WTC11 (cell line): ENCODE measurements at regions not wholly inside any gene's neighbourhood (a gene's known extent, or its start where the extent isn't known, plus 50 kb on each side); places are given as distances from the start of the nearest gene placed in this dataset.

Experiments used
- ATAC-seq: fragments of 200-7000 bp; cut with Tn5 transposase; 2 replicates; pipeline ENCODE4 v1.10.0; 2021; ENCODE audit warnings: mild to moderate bottlenecking, moderate library complexity
- CTCF ChIA-PET: fragments of 300-600 bp; sonication (Branson Sonifier 250); formaldehyde crosslinking; loops from one replicate; lab custom pipeline; 2021; ENCODE audit warnings: antibody characterized with exemption; lab: Charles Lee
- POLR2A ChIA-PET: fragments of 350-600 bp; sonication (Branson Sonifier 250); formaldehyde crosslinking; loops from one replicate; lab custom pipeline; 2021; ENCODE audit warnings: antibody characterized with exemption; lab: Charles Lee
- DNase-seq: peaks from one replicate; pipeline ENCODE4 v3.0.0; 2021; ENCODE audit warnings: low spot score
- H3K27ac Mint-ChIP-seq: 2 replicates; pipeline ENCODE4 v1.8.0; 2021; ENCODE audit warnings: mixed read lengths
- H3K27me3 Mint-ChIP-seq: 2 replicates; pipeline ENCODE4 v1.8.0; 2021; ENCODE audit warnings: low read depth, mild to moderate bottlenecking, moderate library complexity, mixed read lengths
- H3K36me3 Mint-ChIP-seq: 2 replicates; pipeline ENCODE4 v1.8.0; 2021; ENCODE audit warnings: mixed read lengths
- H3K4me1 Mint-ChIP-seq: 2 replicates; pipeline ENCODE4 v1.8.0; 2022; ENCODE audit warnings: mixed read lengths
- H3K4me3 Mint-ChIP-seq: 2 replicates; pipeline ENCODE4 v1.8.0; 2021; ENCODE audit warnings: mild to moderate bottlenecking, moderate library complexity, mixed read lengths
- H3K9me3 Mint-ChIP-seq: 2 replicates; pipeline ENCODE4 v1.8.0; 2021; ENCODE audit warnings: mixed read lengths
- ATF2 ChIP-seq: sonication (generic); formaldehyde crosslinking; IDR thresholded peaks from 2 replicates; pipeline ENCODE4 v1.8.1; 2022; ENCODE audit warnings: low read depth, missing genetic modification reagents, borderline replicate concordance
- FOXP4 ChIP-seq: sonication (generic); formaldehyde crosslinking; IDR thresholded peaks from 2 replicates; pipeline ENCODE4 v1.8.0; 2022; ENCODE audit warnings: mild to moderate bottlenecking, missing genetic modification reagents
- GABPB1 ChIP-seq: sonication (generic); formaldehyde crosslinking; IDR thresholded peaks from 2 replicates; pipeline ENCODE4 v1.8.1; 2023; ENCODE audit warnings: mild to moderate bottlenecking, missing genetic modification reagents
- IRF1 ChIP-seq: sonication (generic); formaldehyde crosslinking; IDR thresholded peaks from 2 replicates; pipeline ENCODE4 v1.8.0; 2023; ENCODE audit warnings: missing genetic modification reagents
- MXD4 ChIP-seq: fragments of 250-450 bp; sonication (Bioruptor Pico); IDR thresholded peaks from 2 replicates; pipeline ENCODE4 v1.8.0; 2021; ENCODE audit warnings: mild to moderate bottlenecking, moderate library complexity, borderline replicate concordance
- NFATC4 ChIP-seq: fragments of 250-450 bp; sonication (Bioruptor Pico); IDR thresholded peaks from 2 replicates; pipeline ENCODE4 v1.9.0; 2021; ENCODE audit warnings: mild to moderate bottlenecking
- NR1H2 ChIP-seq: sonication (generic); formaldehyde crosslinking; IDR thresholded peaks from 2 replicates; pipeline ENCODE4 v1.9.0; 2021; ENCODE audit warnings: mild to moderate bottlenecking, moderate library complexity, missing genetic modification reagents
- RELA ChIP-seq: sonication (generic); formaldehyde crosslinking; IDR thresholded peaks from 2 replicates; pipeline ENCODE4 v1.8.1; 2022; ENCODE audit warnings: missing genetic modification reagents, mild to moderate bottlenecking, borderline replicate concordance
- RORB ChIP-seq: fragments of 250-450 bp; sonication (Bioruptor Pico); IDR thresholded peaks from 2 replicates; pipeline ENCODE4 v1.9.0; 2021; ENCODE audit warnings: mild to moderate bottlenecking
- TCF7 ChIP-seq: sonication (generic); formaldehyde crosslinking; IDR thresholded peaks from 2 replicates; pipeline ENCODE4 v1.8.0; 2022; ENCODE audit warnings: mild to moderate bottlenecking, low read depth, missing genetic modification reagents, moderate library complexity
- TEAD1 ChIP-seq: sonication (generic); formaldehyde crosslinking; IDR thresholded peaks from 2 replicates; pipeline ENCODE4 v1.8.0; 2022; ENCODE audit warnings: mild to moderate bottlenecking, missing genetic modification reagents
- TP53 ChIP-seq: sonication (generic); formaldehyde crosslinking; IDR thresholded peaks from 2 replicates; pipeline ENCODE4 v1.8.1; 2023; ENCODE audit warnings: mild to moderate bottlenecking, missing genetic modification reagents
- USF1 ChIP-seq: sonication (generic); formaldehyde crosslinking; IDR thresholded peaks from 2 replicates; pipeline ENCODE4 v1.8.0; 2022; ENCODE audit warnings: mild to moderate bottlenecking, missing genetic modification reagents
- ZNF121 ChIP-seq: sonication (generic); formaldehyde crosslinking; IDR thresholded peaks from 2 replicates; pipeline ENCODE4 v1.8.0; 2023; ENCODE audit warnings: missing genetic modification reagents
- ZNF219 ChIP-seq: sonication (generic); formaldehyde crosslinking; IDR thresholded peaks from 2 replicates; pipeline ENCODE4 v1.8.0; 2023; ENCODE audit warnings: missing genetic modification reagents, mild to moderate bottlenecking, borderline replicate concordance
- ZNF281 ChIP-seq: sonication (generic); formaldehyde crosslinking; IDR thresholded peaks from 2 replicates; pipeline ENCODE4 v1.8.0; 2023; ENCODE audit warnings: mild to moderate bottlenecking, missing genetic modification reagents

- no peak for TF ChIP-seq NFATC4 (CRISPR knock-in tag)
- no peak for TF ChIP-seq ZNF281 (CRISPR knock-in tag)
- no peak for TF ChIP-seq ZNF121
- no peak for TF ChIP-seq FOXP4 (CRISPR knock-in tag)
- TF ChIP-seq RELA (CRISPR knock-in tag) = no peak
- no peak for TF ChIP-seq GABPB1
- no peak for TF ChIP-seq NR1H2 (CRISPR knock-in tag)
- no peak for TF ChIP-seq TCF7 (CRISPR knock-in tag)
These were observed 312.5 kb downstream of the RASEF start (continued) for GRCh38 chr9:82750411-82750913.

- CTCF ChIA-PET = no interaction called here
These were observed 305.0 kb downstream of the RASEF start for GRCh38 chr9:82757924-82758323.

More at GRCh38 chr9:82757924-82758323, 305.0 kb downstream of the RASEF start:
- POLR2A ChIA-PET = no interaction called here
- peaks cover 24% of the 10 kb centered on the region for H3K9me3 Mint-ChIP-seq
- DNase-seq = no peak
- peaks cover 53% of the 10 kb centered on the region for H3K36me3 Mint-ChIP-seq
- no peak overlapping the region for H3K4me3 Mint-ChIP-seq
- peaks cover 13% of the 10 kb centered on the region for H3K4me1 Mint-ChIP-seq
- no peak for ATAC-seq
- no peak for TF ChIP-seq ATF2 (CRISPR knock-in tag)
- TF ChIP-seq TP53 (CRISPR knock-in tag) = no peak
- TF ChIP-seq USF1 (CRISPR knock-in tag) = no peak
- no peak for TF ChIP-seq RORB (CRISPR knock-in tag)
- no peak for TF ChIP-seq ZNF219
- TF ChIP-seq MXD4 (CRISPR knock-in tag) = no peak
- TF ChIP-seq TCF7 (CRISPR knock-in tag) = no peak
- no peak for TF ChIP-seq TEAD1 (CRISPR knock-in tag)
- TF ChIP-seq IRF1 = no peak
- H3K27me3 Mint-ChIP-seq = peaks cover 6% of the 10 kb centered on the region; the same call in 1 of the 2 replicates
- no peak overlapping the region; the same call in 1 of the 2 replicates for H3K27ac Mint-ChIP-seq
